HG02610 (cell line): ENCODE measurements at regions not wholly inside any gene's neighbourhood (a gene's known extent, or its start where the extent isn't known, plus 50 kb on each side); places are given as distances from the start of the nearest gene placed in this dataset.

Experiments used
- ATAC-seq: cut with Tn5 transposase; IDR thresholded peaks from one replicate; pipeline ENCODE4 v1.9.1; 2021; ENCODE audit warnings: mild to moderate bottlenecking, moderate library complexity; ENCODE audit not compliant: unreplicated experiment

DNA sequence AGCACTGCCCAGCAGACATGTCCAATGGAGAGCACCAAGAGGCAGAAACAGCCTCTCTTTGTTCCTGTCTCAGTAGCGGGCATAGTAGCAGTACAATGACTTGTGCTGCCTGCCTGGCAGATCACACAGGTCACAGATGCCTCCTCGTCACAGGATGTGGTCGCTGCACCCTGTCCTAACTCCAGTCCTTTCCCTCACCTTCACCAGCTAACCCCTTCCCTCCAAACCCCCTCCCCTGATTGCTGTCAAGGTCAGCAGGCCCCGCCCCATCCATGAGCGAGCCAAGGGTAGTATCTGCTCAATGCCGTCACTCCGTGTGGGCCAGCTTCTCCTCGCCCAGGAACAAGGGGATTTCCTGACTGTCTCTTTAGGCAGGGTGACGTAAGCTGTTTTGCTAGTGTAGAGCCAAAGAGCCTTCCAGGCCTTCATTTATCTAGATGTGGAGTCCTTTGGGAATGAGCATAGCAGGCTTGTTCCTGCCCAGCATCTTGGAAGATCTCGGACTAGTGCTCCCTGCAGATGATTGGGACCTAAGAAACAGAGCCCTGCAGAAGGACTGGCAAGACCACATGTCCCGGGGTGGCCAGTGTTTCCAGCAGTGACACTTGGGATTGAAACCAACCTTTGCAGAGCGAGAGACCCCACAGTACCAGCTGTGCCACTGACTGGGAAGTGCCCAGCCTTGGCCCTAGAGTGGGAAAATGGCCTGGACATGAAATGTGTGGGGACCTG is 75.9 kb upstream of the TNRC6C start:
- no peak for ATAC-seq

DNA sequence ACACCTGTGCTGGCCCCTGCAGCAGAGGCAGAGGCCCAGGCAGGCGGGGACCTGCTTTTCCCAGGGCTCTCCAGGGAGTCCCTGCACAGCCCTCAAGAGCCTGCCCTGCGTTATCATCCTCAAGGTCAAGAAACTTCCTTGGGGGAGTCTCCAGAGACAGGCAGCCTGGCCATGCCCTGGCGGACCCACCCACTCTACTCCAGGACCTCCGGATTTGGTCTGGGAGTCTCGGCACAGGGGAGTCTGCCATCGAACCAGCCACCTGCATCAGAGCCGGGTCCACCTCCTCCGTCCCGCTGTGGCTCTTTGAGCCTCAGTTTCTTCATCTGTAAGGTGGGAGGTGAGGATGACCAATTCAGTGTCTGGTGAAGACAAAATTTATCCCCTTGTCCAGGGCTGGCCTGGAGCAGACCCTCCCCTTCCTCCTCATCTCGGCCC is 75.3 kb upstream of the TNRC6C start:
- no peak for ATAC-seq

- ATAC-seq: no peak
These were observed 74.5 kb upstream of the TNRC6C start for GRCh38 chr17:77884019-77884418.

DNA sequence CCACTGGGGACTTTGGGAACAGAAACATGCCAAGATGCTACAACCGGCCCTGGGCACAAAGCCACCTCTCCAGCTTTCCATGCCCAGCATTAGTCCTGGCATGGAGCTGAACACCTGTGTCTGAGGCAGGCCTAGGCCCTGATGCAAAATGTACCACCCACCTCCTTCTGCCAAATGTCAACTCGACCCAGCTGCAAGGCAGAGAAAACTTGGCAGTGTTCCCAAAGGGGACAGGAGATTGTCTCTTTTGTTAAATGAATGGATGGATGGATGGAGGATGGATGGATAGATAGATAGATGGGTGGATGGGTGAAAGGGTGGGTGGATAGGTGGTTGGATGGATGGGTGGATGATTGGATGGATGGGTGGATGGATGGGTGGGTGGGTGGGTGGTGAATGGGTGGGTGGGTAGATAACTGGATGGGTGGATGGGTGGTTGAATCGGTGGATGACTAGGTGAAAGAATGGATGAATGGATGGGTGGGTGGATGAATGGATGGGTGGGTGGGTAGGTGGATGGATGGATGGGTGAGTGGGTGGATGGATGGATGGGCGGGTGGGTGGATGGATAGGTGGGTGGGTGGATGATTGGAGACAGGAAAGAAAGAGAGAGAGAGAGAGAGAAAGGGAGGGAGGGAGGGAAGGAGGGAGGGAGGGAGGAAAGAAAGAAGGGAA is 73.4 kb upstream of the TNRC6C start:
- no peak for ATAC-seq

DNA sequence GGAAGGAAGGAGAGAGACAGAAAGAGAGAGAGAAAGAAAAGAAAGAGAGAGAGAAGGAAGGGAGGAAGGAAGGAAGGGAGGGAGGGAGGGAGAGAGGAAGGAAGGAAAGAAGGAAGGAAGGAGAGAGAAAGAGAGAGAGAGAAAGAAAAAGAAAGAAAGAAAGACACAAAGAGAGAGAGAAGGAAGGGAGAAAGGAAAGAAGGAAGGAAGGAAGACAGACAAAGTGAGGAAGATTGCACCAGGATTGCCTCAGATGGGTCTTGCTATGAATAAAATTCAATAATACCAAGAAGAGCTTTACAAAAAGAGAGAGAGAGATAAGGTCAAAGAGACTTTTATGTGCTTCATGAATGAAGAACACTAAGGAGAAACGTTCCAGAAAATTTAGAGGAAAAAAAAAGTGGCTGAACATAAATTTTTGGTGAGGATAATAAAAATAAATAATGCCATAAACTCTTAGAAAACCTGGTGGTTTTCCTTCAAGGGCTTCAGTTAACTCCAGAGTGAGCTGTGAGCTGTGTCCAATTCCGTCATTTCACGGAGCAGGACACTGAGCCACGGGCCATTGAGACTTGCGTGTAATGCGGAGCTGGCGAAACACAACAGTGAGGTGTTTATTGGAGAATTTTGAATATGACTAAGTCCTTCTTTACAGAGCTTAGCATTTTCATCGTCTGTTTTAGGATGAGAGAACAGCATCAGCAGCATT is 72.7 kb upstream of the TNRC6C start:
- ATAC-seq: no peak

GRCh38 chr17:77886387-77886728 is 72.1 kb upstream of the TNRC6C start:
- no peak for ATAC-seq

DNA sequence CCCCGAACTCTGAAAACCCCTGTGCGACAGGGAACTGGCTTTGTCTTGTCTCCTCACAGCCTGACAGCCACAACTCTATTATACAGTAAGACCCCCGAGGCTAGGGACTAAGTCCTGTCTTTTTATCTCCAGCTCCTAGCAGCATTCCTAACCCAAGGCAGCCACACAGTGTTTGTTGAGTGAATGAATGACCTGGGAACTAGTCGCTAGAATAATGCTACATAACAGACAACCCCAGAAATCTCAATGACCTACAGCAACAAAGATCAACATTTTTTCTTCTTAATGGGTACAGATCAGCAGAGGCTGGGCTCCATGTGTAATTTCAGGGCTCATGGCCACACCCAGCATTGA is 71.4 kb upstream of the TNRC6C start:
- no peak for ATAC-seq

DNA sequence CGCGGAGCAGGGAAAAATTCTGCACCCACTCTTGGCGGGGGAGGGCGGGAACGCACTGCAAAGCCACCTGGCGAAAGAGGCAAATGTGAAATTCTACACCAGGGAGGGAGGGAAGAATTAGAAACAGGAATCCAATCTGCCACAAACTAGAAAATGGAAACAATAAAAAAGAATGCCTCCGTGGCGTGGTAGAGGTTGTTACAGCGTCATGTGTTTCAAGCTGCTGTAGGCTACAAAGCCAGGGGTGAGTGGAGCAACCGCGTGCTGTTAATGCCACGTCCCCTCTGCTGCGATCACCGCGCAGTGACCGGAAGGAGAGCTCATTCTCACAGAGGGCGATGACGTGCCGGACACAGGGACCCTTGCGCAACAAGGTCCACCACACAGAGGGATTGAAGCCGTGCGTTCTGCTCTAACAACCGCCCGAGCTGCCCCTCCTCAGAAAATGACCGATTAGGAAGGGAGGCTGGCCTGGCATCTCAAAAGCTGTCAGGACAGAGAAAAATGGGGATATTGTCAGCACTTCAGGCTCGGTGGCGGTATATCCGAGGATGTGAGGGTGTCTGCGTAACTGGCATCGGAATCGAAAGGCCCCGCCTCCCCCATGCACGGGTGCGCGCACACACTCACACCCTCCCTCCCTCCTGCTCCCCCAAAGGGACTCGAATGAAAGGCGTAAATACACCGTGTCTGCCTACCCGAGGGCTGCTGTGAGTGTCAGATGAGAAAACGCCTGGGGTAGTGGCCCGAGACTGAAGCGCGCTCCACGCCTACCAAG is 70.8 kb upstream of the TNRC6C start:
- ATAC-seq: no peak

- ATAC-seq: no peak
These were observed 70.0 kb upstream of the TNRC6C start for GRCh38 chr17:77888242-77889134.

DNA sequence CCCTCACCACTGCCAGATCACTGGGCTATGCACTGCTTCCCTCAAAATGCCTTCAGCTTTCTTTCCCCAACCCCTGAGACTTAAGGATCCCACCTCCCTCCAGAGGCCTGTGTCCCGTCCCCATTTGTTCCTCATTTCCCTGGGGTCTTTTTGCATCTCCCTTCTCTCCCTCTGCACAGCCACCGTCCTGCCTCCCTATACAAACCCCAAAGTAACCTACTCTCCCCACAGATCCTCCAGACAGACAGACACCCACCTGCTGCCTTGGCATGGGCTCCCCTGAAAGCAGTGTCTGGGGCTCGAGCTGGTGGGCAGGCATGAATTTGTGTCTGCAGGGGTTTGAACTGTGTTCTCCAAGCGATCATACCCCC is 69.4 kb upstream of the TNRC6C start:
- no peak for ATAC-seq

GRCh38 chr17:77889866-77890760 is 68.4 kb upstream of the TNRC6C start:
- no peak for ATAC-seq

DNA sequence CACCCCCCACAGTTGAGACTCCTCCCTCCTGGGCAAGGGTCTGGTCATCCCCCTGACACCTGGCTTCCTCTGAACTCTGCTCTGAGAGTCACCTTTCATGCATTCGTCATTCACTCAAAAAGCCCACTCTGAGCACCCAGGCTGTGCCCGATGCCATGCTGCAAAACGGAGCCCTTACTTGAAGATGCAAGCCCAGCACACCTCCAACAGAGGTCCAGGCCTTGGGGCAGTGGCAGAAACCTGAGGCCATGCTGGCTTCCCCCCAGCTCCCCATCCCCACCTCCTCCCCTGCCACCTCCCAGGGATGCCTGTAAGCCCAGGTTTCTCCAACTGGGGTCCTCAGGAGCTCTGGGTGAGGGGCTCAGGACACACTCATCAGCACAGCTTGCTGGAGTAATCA is 67.7 kb upstream of the TNRC6C start:
- no peak for ATAC-seq

DNA sequence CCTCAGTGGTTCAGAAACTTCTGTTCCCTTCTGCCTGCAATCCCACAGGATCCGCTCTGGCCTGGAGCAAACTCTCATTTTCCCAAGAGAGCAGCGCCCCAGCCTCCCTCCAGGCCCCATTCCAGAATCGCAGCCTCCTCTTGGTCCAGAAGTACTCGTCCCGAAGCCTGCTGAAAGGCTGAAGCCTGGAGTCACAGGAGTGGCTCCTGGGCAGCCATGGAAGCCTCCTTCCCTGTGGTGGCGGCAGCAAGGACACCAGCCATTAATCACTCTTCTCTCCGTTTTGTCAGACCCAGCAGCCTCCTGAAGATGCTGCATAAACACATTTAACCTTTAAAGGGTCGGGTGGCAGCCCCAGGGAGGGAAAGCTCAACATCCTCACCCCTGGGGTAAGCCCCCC is 66.9 kb upstream of the TNRC6C start:
- ATAC-seq: no peak

GRCh38 chr17:77892031-77892430 is 66.5 kb upstream of the TNRC6C start:
- ATAC-seq: no peak

GRCh38 chr17:77892469-77893143 is 65.9 kb upstream of the TNRC6C start:
- ATAC-seq: no peak

DNA sequence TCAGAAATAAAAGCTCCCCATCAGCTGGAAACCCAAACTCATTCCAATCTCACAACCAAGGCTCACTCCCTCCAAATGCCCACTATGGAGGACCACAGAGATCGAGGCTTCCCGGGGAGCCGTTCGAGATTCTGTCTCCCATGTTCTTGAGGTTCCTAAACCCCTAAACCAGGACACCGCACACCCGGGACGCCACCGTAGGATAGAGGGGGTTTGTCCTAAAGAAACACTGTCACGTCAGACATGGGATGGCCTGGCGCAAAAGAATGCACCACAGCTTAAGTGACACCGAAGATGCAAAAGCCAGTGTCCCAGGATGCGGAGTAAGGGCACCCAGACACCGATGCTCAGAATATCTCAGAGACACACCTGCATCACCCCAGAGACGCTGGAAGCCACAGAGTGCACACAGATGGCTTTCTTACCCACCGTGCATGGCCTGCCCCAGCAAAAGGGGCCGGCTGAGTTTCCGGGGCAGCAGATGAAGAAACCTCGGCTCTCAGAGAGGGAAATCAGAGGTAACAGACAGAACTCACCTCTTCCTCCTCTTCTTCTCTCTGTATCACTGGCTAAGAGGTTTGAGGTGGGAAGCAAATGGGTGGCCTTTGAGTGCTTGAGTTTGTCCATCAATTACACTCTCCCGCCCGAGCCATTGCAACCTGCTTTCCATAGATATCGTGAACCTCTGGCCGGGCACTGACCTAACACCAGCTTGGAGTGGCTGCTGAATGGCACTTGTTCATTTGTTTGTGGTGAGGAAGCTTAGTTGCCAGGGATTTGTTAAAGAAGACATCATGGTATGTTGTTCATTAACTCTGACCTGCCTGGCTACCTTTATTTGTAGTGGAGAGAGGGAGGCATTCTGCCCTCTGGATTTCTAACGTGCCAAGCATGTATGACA is 65.1 kb upstream of the TNRC6C start:
- no peak for ATAC-seq

- ATAC-seq: no peak
These were observed 64.2 kb upstream of the TNRC6C start for GRCh38 chr17:77894126-77894956.
